HEK293 (cell line): ENCODE measurements at regions not wholly inside any gene's neighbourhood (a gene's known extent, or its start where the extent isn't known, plus 50 kb on each side); places are given as distances from the start of the nearest gene placed in this dataset.

Source experiments
- CTCF ChIP-seq: fragments of 450-650 bp; formaldehyde crosslinking; IDR thresholded peaks from 2 replicates; pipeline ENCODE4 v1.5.1; 2016; ENCODE audit warnings: missing biosample characterization, missing genetic modification characterization
- MYNN ChIP-seq: fragments of 450-650 bp; formaldehyde crosslinking; IDR thresholded peaks from 2 replicates; pipeline ENCODE4 v1.5.1; 2016; ENCODE audit warnings: missing biosample characterization, missing genetic modification characterization, borderline replicate concordance
- ZEB2 ChIP-seq: fragments of 450-650 bp; formaldehyde crosslinking; IDR thresholded peaks from 2 replicates; pipeline ENCODE4 v1.5.1; 2016; ENCODE audit warnings: missing biosample characterization, missing genetic modification characterization
- ZNF114 ChIP-seq: fragments of 450-650 bp; formaldehyde crosslinking; IDR thresholded peaks from 2 replicates; pipeline ENCODE4 v1.5.0; 2017; ENCODE audit warnings: missing biosample characterization, missing genetic modification characterization
- ZNF221 ChIP-seq: fragments of 450-650 bp; formaldehyde crosslinking; IDR thresholded peaks from 2 replicates; pipeline ENCODE4 v1.5.1; 2017; ENCODE audit warnings: missing biosample characterization, missing genetic modification characterization, borderline replicate concordance
- ZNF274 ChIP-seq, 2 experiments: fragments of 200-500 bp in 1 of 2; fragments of 450-650 bp in 1 of 2; sonication (Bioruptor generic) in 1 of 2; formaldehyde crosslinking in 1 of 2; IDR thresholded peaks; 2 replicates each; pipeline versions ENCODE4 v1.5.1 to v1.6.1; 2014 to 2016; ENCODE audit warnings: borderline replicate concordance in 1 of 2, inconsistent platforms in 1 of 2, low read length in 1 of 2, missing biosample characterization in 1 of 2, missing genetic modification characterization in 1 of 2
- ZNF350 ChIP-seq: fragments of 450-650 bp; formaldehyde crosslinking; IDR thresholded peaks from 2 replicates; pipeline ENCODE4 v1.5.0; 2017; ENCODE audit warnings: missing biosample characterization, mild to moderate bottlenecking, missing genetic modification characterization
- ZNF423 ChIP-seq: fragments of 450-650 bp; formaldehyde crosslinking; IDR thresholded peaks from 2 replicates; pipeline ENCODE4 v1.5.1; 2016; ENCODE audit warnings: missing biosample characterization, missing genetic modification characterization
- ZNF510 ChIP-seq: fragments of 450-650 bp; formaldehyde crosslinking; IDR thresholded peaks from 2 replicates; pipeline ENCODE4 v1.5.1; 2018; ENCODE audit warnings: mild to moderate bottlenecking, missing genetic modification characterization, missing biosample characterization; ENCODE audit not compliant: insufficient replicate concordance
- ZNF701 ChIP-seq: fragments of 450-650 bp; formaldehyde crosslinking; IDR thresholded peaks from 2 replicates; pipeline ENCODE4 v1.5.1; 2016; ENCODE audit warnings: missing biosample characterization, missing genetic modification characterization
- ZNF747 ChIP-seq: fragments of 450-650 bp; formaldehyde crosslinking; IDR thresholded peaks from 2 replicates; pipeline ENCODE4 v1.5.1; 2016; ENCODE audit warnings: missing biosample characterization, missing genetic modification characterization
- ZNF776 ChIP-seq: fragments of 450-650 bp; formaldehyde crosslinking; IDR thresholded peaks from 2 replicates; pipeline ENCODE4 v1.5.0; 2017; ENCODE audit warnings: missing biosample characterization, missing genetic modification characterization, borderline replicate concordance
- TF ChIP-seq, protein P1 (sequence below): fragments of 450-650 bp; formaldehyde crosslinking; IDR thresholded peaks from 2 replicates; pipeline ENCODE4 v1.5.1; 2016; ENCODE audit warnings: missing biosample characterization, missing genetic modification characterization

DNA sequence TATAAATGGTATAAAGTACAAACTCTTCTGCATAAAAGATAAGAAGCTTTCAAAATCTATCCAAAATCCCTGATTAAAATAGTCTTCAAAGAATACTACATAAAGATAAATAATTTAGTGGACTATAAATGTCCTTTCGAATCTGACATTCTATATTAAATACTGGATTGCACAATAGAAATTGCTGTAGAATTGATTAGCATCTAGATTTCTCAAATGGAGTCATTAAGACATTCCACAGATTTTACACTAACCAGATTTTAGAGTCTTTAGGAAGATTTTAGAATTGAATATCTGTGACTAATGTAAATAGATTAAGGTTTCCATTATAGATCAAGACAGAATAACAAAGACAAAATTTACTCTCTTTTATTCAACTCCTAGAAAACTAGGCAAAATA, 663.9 kb downstream of the STPG2 start:
- TF ChIP-seq CTCF (tag by site-specific recombination) (no peak), ZNF747 (tag by site-specific recombination) (no peak), MYNN (tag by site-specific recombination) (no peak), ZNF114 (no peak), ZNF701 (tag by site-specific recombination) (no peak), ZNF350 (tag by site-specific recombination) (no peak), ZNF776 (tag by site-specific recombination) (no peak), ZNF221 (no peak), ZNF510 (no peak), ZEB2 (tag by site-specific recombination) (no peak), ZNF274 (IDR thresholded peaks at IDR 0.05; ENCODE audit: low read length) (no peak), ZNF274 (tag by site-specific recombination; IDR thresholded peaks at IDR 0.05; ENCODE audit: borderline replicate concordance) (no peak), ZNF423 (tag by site-specific recombination) (no peak)
- TF ChIP-seq, protein P1, sequence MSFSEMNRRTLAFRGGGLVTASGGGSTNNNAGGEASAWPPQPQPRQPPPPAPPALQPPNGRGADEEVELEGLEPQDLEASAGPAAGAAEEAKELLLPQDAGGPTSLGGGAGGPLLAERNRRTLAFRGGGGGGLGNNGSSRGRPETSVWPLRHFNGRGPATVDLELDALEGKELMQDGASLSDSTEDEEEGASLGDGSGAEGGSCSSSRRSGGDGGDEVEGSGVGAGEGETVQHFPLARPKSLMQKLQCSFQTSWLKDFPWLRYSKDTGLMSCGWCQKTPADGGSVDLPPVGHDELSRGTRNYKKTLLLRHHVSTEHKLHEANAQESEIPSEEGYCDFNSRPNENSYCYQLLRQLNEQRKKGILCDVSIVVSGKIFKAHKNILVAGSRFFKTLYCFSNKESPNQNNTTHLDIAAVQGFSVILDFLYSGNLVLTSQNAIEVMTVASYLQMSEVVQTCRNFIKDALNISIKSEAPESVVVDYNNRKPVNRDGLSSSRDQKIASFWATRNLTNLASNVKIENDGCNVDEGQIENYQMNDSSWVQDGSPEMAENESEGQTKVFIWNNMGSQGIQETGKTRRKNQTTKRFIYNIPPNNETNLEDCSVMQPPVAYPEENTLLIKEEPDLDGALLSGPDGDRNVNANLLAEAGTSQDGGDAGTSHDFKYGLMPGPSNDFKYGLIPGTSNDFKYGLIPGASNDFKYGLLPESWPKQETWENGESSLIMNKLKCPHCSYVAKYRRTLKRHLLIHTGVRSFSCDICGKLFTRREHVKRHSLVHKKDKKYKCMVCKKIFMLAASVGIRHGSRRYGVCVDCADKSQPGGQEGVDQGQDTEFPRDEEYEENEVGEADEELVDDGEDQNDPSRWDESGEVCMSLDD (tag by site-specific recombination) = no peak
